K562 (cell line): ENCODE measurements at regions not wholly inside any gene's neighbourhood (a gene's known extent, or its start where the extent isn't known, plus 50 kb on each side); places are given as distances from the start of the nearest gene placed in this dataset.
A peak's percentile ranks its signal among the peaks of the same experiment; 100 is the strongest.

Experiments used
- ATAC-seq: fragments of 200-7000 bp; cut with Tn5 transposase; 3 replicates; pipeline ENCODE4 v1.9.1; 2020; ENCODE audit warnings: moderate library complexity
- BruUV-seq: library from RNA; stranded (reverse); fragments of 400-500 nt; replicated peaks from 2 replicates; lab custom pipeline; 2021; lab: Mats Ljungman, UMichigan
- CTCF ChIA-PET: fragments of 300-600 bp; formaldehyde crosslinking; extraction: SDS; loops from one replicate; lab custom pipeline; 2021; ENCODE audit warnings: low intra/inter-chr PET ratio; lab: Yijun Ruan, JAX
- POLR2A ChIA-PET: fragments of 300-600, 350-650 bp; sonication (Branson Sonifier 250); formaldehyde crosslinking; extraction: SDS; loops from one replicate; lab custom pipeline; 2021; ENCODE audit warnings: antibody characterized with exemption, inconsistent platforms; lab: Yijun Ruan, JAX
- DNase-seq, 4 experiments: peaks; one replicate each; pipeline versions ENCODE4 v3.0.0 to v3.0.0-alpha.2; 2011 to 2018; ENCODE audit warnings: low spot score in 3 of 4, mixed read lengths in 3 of 4; ENCODE audit errors: extremely low read depth in 1 of 4
- FAIRE-seq: peaks from 2 replicates; lab custom pipeline; 2011; peaks lifted over from hg19 to GRCh38; lab: Jason Lieb, UNC
- H2AFZ ChIP-seq: 2 replicates; pipeline ENCODE4 v1.6.0; 2011; ENCODE audit warnings: low read depth, low read length, control low read depth, inconsistent platforms
- H3K27ac ChIP-seq: fragments of 200-600 bp; 3 replicates; pipeline ENCODE4 v1.8.0; 2011; ENCODE audit warnings: low read depth, mild to moderate bottlenecking, control low read depth, inconsistent platforms, low read length, moderate library complexity, mixed read lengths; ENCODE audit errors: extremely low read depth
- H3K27me3 ChIP-seq, 2 experiments: fragments of 300-600 bp in 1 of 2; 2 replicates in 1 of 2; 3 replicates in 1 of 2; pipeline versions ENCODE4 v1.6.0 to v1.8.0; 2011; ENCODE audit warnings: inconsistent platforms in 2 of 2, low read length in 2 of 2, mild to moderate bottlenecking in 1 of 2, mixed read lengths in 1 of 2, moderate library complexity in 1 of 2; ENCODE audit not compliant: control insufficient read depth in 2 of 2, insufficient read depth in 2 of 2
- H3K36me3 ChIP-seq: fragments of 300-600 bp; 3 replicates; pipeline ENCODE4 v1.8.0; 2011; ENCODE audit warnings: mild to moderate bottlenecking, low read length, inconsistent platforms; ENCODE audit not compliant: control insufficient read depth, insufficient read depth
- H3K4me1 ChIP-seq, 2 experiments: fragments of 200-600 bp in 1 of 2; replicated peaks in 1 of 2; 2 replicates in 1 of 2; 3 replicates in 1 of 2; pipeline versions ENCODE4 v1.5.1 to v1.8.0; 2011; ENCODE audit warnings: inconsistent platforms in 2 of 2, low read length in 2 of 2, mild to moderate bottlenecking in 1 of 2, mixed read lengths in 1 of 2, moderate library complexity in 1 of 2; ENCODE audit not compliant: control insufficient read depth in 2 of 2, insufficient read depth in 2 of 2
- H3K4me2 ChIP-seq: 2 replicates; pipeline ENCODE4 v1.6.1; 2011; ENCODE audit warnings: low read length, control low read depth, inconsistent platforms, mixed read lengths; ENCODE audit not compliant: insufficient read depth
- H3K4me3 ChIP-seq: fragments of 200-600 bp; sonication (generic), shearing (Covaris generic); 2 replicates; pipeline ENCODE4 v1.5.1; 2016; ENCODE audit warnings: control low read depth, inconsistent platforms
- H3K79me2 ChIP-seq: fragments of 200-600 bp; 3 replicates; pipeline ENCODE4 v1.8.0; 2011; ENCODE audit warnings: low read length, inconsistent platforms; ENCODE audit not compliant: control insufficient read depth, insufficient read depth
- H3K9ac ChIP-seq, 2 experiments: 2 replicates each; pipeline versions ENCODE4 v1.6.0 to v1.6.1; 2011; ENCODE audit warnings: low read depth in 2 of 2, low read length in 2 of 2, control low read depth in 1 of 2, inconsistent platforms in 1 of 2, mild to moderate bottlenecking in 1 of 2, mixed read lengths in 1 of 2; ENCODE audit not compliant: insufficient read depth in 1 of 2
- H3K9me1 ChIP-seq: one replicate; pipeline ENCODE4 v1.6.0; 2011; ENCODE audit warnings: inconsistent platforms, mild to moderate bottlenecking, low read length, moderate library complexity; ENCODE audit not compliant: control insufficient read depth, insufficient read depth
- H3K9me3 ChIP-seq: replicated peaks from 2 replicates; pipeline ENCODE4 v1.5.1; 2011; ENCODE audit warnings: low read depth, low read length, inconsistent platforms; ENCODE audit not compliant: control insufficient read depth, insufficient read depth
- H4K20me1 ChIP-seq: replicated peaks from 2 replicates; pipeline ENCODE4 v1.6.1; 2011; ENCODE audit warnings: low read length, inconsistent platforms, mixed read lengths; ENCODE audit not compliant: control insufficient read depth, insufficient read depth
- DPF2 ChIP-seq: fragments of 450-650 bp; IDR thresholded peaks from 2 replicates; pipeline ENCODE4 v1.6.1; 2016
- ERF ChIP-seq: fragments of 450-650 bp; formaldehyde crosslinking; IDR thresholded peaks from 2 replicates; pipeline ENCODE4 v1.4.0; 2020; ENCODE audit warnings: mild to moderate bottlenecking, mixed read lengths
- RBM15 ChIP-seq: fragments of 200-400 bp; formaldehyde crosslinking; IDR thresholded peaks from 2 replicates; pipeline ENCODE4 v1.6.1; 2018; ENCODE audit warnings: mild to moderate bottlenecking, low read length, moderate library complexity; ENCODE audit not compliant: insufficient read depth
- RBM17 ChIP-seq: fragments of 200-400 bp; formaldehyde crosslinking; IDR thresholded peaks from 2 replicates; pipeline ENCODE4 v1.6.1; 2017; ENCODE audit warnings: low read depth, mild to moderate bottlenecking, low read length, borderline replicate concordance
- SAFB2 ChIP-seq: fragments of 200-400 bp; formaldehyde crosslinking; IDR thresholded peaks from 2 replicates; pipeline ENCODE4 v1.6.1; 2018; ENCODE audit warnings: borderline replicate concordance, low read length, low read depth, moderate library complexity; ENCODE audit not compliant: severe bottlenecking
- SMARCA4 ChIP-seq: fragments of 450-650 bp; IDR thresholded peaks from 2 replicates; pipeline ENCODE4 v1.6.1; 2016
- SP1 ChIP-seq: sonication (generic); formaldehyde crosslinking; IDR thresholded peaks from 2 replicates; pipeline ENCODE4 v1.8.1; 2022; ENCODE audit warnings: mild to moderate bottlenecking, missing genetic modification reagents
- ZFX ChIP-seq: sonication (generic); formaldehyde crosslinking; IDR thresholded peaks from 2 replicates; pipeline ENCODE4 v1.8.0; 2022; ENCODE audit warnings: mild to moderate bottlenecking, missing genetic modification reagents, moderate library complexity
- WGBS: fragments of 100-300 bp; shearing (Covaris generic); methylation state at CpG from one replicate; pipeline ENCODE4 v1.1.6; 2016; ENCODE audit warnings: low coverage, mixed read lengths; ENCODE audit not compliant: insufficient coverage; ENCODE audit errors: missing lambda C conversion rate; 5-methylcytosine and 5-hydroxymethylcytosine counted together
- in situ Hi-C: fragments of 300-500 bp; cut with MboI; formaldehyde crosslinking; loops from 4 replicates; pipeline ENCODE4 v1.15.0; 2018; ENCODE audit warnings: inconsistent platforms, mixed read lengths
- intact Hi-C: fragments of 100-400 bp; cut with micrococcal nuclease; formaldehyde crosslinking; loops from 2 replicates; pipeline ENCODE4 v1.14.2; 2022

DNA sequence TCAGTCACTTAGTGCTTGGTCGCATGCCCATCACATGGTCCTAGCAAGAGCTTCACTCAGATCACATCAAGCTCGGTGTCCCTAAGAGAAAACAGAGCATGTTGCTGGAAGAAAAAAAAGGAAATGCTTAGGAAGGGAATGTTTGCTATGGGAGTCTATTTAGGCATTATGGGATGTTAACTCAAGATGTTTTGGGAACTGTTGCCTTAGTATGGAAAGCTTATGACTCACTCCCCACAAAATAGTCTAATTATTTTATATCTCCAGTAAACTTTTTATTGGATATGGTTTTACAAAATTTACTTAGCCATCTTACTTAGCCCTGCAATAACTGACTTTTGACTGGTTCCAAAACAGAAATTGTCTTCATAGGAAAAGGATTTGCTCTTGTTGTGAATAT lies 439.5 kb upstream of the ZEB2 start:
- intact Hi-C loops (no loop called here), in situ Hi-C loops (no loop called here)
- Histone ChIP-seq H3K9me3 (no peaks in the 10 kb centered on the region), H3K4me1 (no peaks in the 10 kb centered on the region), H3K9ac (no peak overlapping the region), H3K36me3 (no peaks in the 10 kb centered on the region), H3K9me1 (no peaks in the 10 kb centered on the region), H3K27ac (no peak overlapping the region), H3K4me3 (no peak overlapping the region), H4K20me1 (no peaks in the 10 kb centered on the region), H2AFZ (peak overlapping the region; percentile 2; the same call in 1 of the 2 replicates), H3K79me2 (no peaks in the 10 kb centered on the region), H3K27me3 (no peaks in the 10 kb centered on the region), H3K4me2 (no peak overlapping the region)
- WGBS: 43% methylated on average over 2 of the region's 2 CpGs
- FAIRE-seq (no peak), DNase-seq (no peak), ATAC-seq (no peak)
- no TSS peak for BruUV-seq
- ChIA-PET CTCF (no interaction called here), POLR2A (no interaction called here)
- TF ChIP-seq ERF (CRISPR knock-in tag): no peak
- TF ChIP-seq SP1: no peak
- TF ChIP-seq DPF2: no peak
- no peak for TF ChIP-seq RBM17
- no peak for TF ChIP-seq SAFB2
- TF ChIP-seq RBM15: no peak
- no peak for TF ChIP-seq ZFX (CRISPR knock-in tag)
- no peak for TF ChIP-seq SMARCA4
